WTC11 (cell line): ENCODE measurements at regions not wholly inside any gene's neighbourhood (a gene's known extent, or its start where the extent isn't known, plus 50 kb on each side); places are given as distances from the start of the nearest gene placed in this dataset.

Source experiments
- ATAC-seq: fragments of 200-7000 bp; cut with Tn5 transposase; 2 replicates; pipeline ENCODE4 v1.10.0; 2021; ENCODE audit warnings: mild to moderate bottlenecking, moderate library complexity
- CTCF ChIA-PET: fragments of 300-600 bp; sonication (Branson Sonifier 250); formaldehyde crosslinking; loops from one replicate; lab custom pipeline; 2021; ENCODE audit warnings: antibody characterized with exemption; lab: Charles Lee
- POLR2A ChIA-PET: fragments of 350-600 bp; sonication (Branson Sonifier 250); formaldehyde crosslinking; loops from one replicate; lab custom pipeline; 2021; ENCODE audit warnings: antibody characterized with exemption; lab: Charles Lee
- DNase-seq: peaks from one replicate; pipeline ENCODE4 v3.0.0; 2021; ENCODE audit warnings: low spot score
- H3K27ac Mint-ChIP-seq: 2 replicates; pipeline ENCODE4 v1.8.0; 2021; ENCODE audit warnings: mixed read lengths
- H3K27me3 Mint-ChIP-seq: 2 replicates; pipeline ENCODE4 v1.8.0; 2021; ENCODE audit warnings: low read depth, mild to moderate bottlenecking, moderate library complexity, mixed read lengths
- H3K36me3 Mint-ChIP-seq: 2 replicates; pipeline ENCODE4 v1.8.0; 2021; ENCODE audit warnings: mixed read lengths
- H3K4me1 Mint-ChIP-seq: 2 replicates; pipeline ENCODE4 v1.8.0; 2022; ENCODE audit warnings: mixed read lengths
- H3K4me3 Mint-ChIP-seq: 2 replicates; pipeline ENCODE4 v1.8.0; 2021; ENCODE audit warnings: mild to moderate bottlenecking, moderate library complexity, mixed read lengths
- H3K9me3 Mint-ChIP-seq: 2 replicates; pipeline ENCODE4 v1.8.0; 2021; ENCODE audit warnings: mixed read lengths
- FOXK1 ChIP-seq: sonication (generic); formaldehyde crosslinking; IDR thresholded peaks from 2 replicates; pipeline ENCODE4 v1.8.0; 2022; ENCODE audit warnings: mild to moderate bottlenecking, moderate library complexity, missing genetic modification reagents
- GRHL2 ChIP-seq: fragments of 250-450 bp; sonication (Bioruptor Pico); IDR thresholded peaks from 2 replicates; pipeline ENCODE4 v1.8.0; 2022; ENCODE audit warnings: mild to moderate bottlenecking, moderate library complexity; ENCODE audit not compliant: insufficient replicate concordance, severe bottlenecking
- JAZF1 ChIP-seq: fragments of 250-450 bp; sonication (Bioruptor Pico); IDR thresholded peaks from 2 replicates; pipeline ENCODE4 v1.9.0; 2021; ENCODE audit warnings: moderate library complexity, mild to moderate bottlenecking, inconsistent platforms
- KAT7 ChIP-seq: sonication (generic); formaldehyde crosslinking; IDR thresholded peaks from 2 replicates; pipeline ENCODE4 v1.8.1; 2023; ENCODE audit warnings: missing genetic modification reagents, mild to moderate bottlenecking, borderline replicate concordance
- MAX ChIP-seq: sonication (generic); formaldehyde crosslinking; IDR thresholded peaks from 2 replicates; pipeline ENCODE4 v1.8.0; 2022; ENCODE audit warnings: mild to moderate bottlenecking, missing genetic modification reagents
- NR1H2 ChIP-seq: sonication (generic); formaldehyde crosslinking; IDR thresholded peaks from 2 replicates; pipeline ENCODE4 v1.9.0; 2021; ENCODE audit warnings: mild to moderate bottlenecking, moderate library complexity, missing genetic modification reagents
- RELA ChIP-seq: sonication (generic); formaldehyde crosslinking; IDR thresholded peaks from 2 replicates; pipeline ENCODE4 v1.8.1; 2022; ENCODE audit warnings: missing genetic modification reagents, mild to moderate bottlenecking, borderline replicate concordance
- SMAD3 ChIP-seq: sonication (generic); formaldehyde crosslinking; IDR thresholded peaks from 2 replicates; pipeline ENCODE4 v1.8.0; 2022; ENCODE audit warnings: missing genetic modification reagents, mild to moderate bottlenecking, borderline replicate concordance
- SMAD4 ChIP-seq: sonication (generic); formaldehyde crosslinking; IDR thresholded peaks from 2 replicates; pipeline ENCODE4 v1.8.0; 2022; ENCODE audit warnings: mild to moderate bottlenecking, missing genetic modification reagents
- ZBTB43 ChIP-seq: sonication (generic); formaldehyde crosslinking; IDR thresholded peaks from 2 replicates; pipeline ENCODE4 v1.8.1; 2023; ENCODE audit warnings: mild to moderate bottlenecking, missing genetic modification reagents
- ZNF138 ChIP-seq: sonication (generic); formaldehyde crosslinking; conservative IDR thresholded peaks from 2 replicates; pipeline ENCODE4 v1.8.1; 2022; ENCODE audit warnings: mild to moderate bottlenecking, moderate library complexity, missing genetic modification reagents
- ZNF232 ChIP-seq: sonication (generic); formaldehyde crosslinking; IDR thresholded peaks from 2 replicates; pipeline ENCODE4 v1.8.0; 2022; ENCODE audit warnings: mild to moderate bottlenecking, missing genetic modification reagents
- ZNF263 ChIP-seq: sonication (generic); formaldehyde crosslinking; IDR thresholded peaks from 2 replicates; pipeline ENCODE4 v1.8.1; 2022; ENCODE audit warnings: low read depth, mild to moderate bottlenecking, moderate library complexity, missing genetic modification reagents
- ZNF317 ChIP-seq: sonication (generic); formaldehyde crosslinking; IDR thresholded peaks from 2 replicates; pipeline ENCODE4 v1.8.1; 2023; ENCODE audit warnings: low read depth, mild to moderate bottlenecking, moderate library complexity, missing genetic modification reagents, borderline replicate concordance
- ZNF671 ChIP-seq: fragments of 250-450 bp; sonication (Bioruptor Pico); IDR thresholded peaks from 2 replicates; pipeline ENCODE4 v1.8.0; 2021; ENCODE audit warnings: mild to moderate bottlenecking
- TF ChIP-seq, protein P1 (sequence below): sonication (generic); formaldehyde crosslinking; IDR thresholded peaks from 2 replicates; pipeline ENCODE4 v1.8.0; 2023; ENCODE audit warnings: missing genetic modification reagents, mild to moderate bottlenecking, borderline replicate concordance
- TF ChIP-seq, protein P2 (sequence below): fragments of 250-450 bp; sonication (Bioruptor Pico); IDR thresholded peaks from 2 replicates; pipeline ENCODE4 v1.9.0; 2021; ENCODE audit warnings: mild to moderate bottlenecking, borderline replicate concordance
- TF ChIP-seq, protein P3 (sequence below): fragments of 250-450 bp; sonication (Bioruptor Pico); IDR thresholded peaks from 2 replicates; pipeline ENCODE4 v1.9.0; 2021; ENCODE audit warnings: moderate library complexity, mild to moderate bottlenecking, inconsistent platforms, borderline replicate concordance
- TF ChIP-seq, protein P4 (sequence below): sonication (generic); formaldehyde crosslinking; IDR thresholded peaks from 2 replicates; pipeline ENCODE4 v1.8.1; 2023; ENCODE audit warnings: mild to moderate bottlenecking, missing genetic modification reagents, moderate library complexity
- TF ChIP-seq, protein P5 (sequence below): fragments of 250-450 bp; sonication (Bioruptor Pico); IDR thresholded peaks from 2 replicates; pipeline ENCODE4 v2.1.2; 2022; ENCODE audit warnings: mild to moderate bottlenecking, moderate library complexity

DNA sequence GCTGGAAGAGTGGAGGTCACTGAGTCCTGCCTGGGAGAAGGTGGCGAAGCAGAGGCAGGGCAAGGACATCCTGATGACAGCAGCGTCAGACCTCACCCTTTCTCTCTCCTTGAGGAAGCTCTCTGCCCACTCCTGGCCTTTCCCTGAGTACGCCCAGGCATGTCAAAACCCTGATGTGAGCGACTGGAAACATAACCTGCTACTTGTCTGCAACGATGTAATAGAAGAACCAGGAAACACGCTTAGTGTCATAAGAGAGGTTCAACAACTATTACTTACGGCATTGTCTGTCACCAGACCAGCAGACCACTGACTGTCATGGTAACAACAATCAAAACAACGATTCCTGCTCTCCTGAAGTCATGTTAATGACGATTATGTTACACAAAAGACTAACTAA is 152.4 kb downstream of the ACTL7B start (continued):
- TF ChIP-seq, protein P1, sequence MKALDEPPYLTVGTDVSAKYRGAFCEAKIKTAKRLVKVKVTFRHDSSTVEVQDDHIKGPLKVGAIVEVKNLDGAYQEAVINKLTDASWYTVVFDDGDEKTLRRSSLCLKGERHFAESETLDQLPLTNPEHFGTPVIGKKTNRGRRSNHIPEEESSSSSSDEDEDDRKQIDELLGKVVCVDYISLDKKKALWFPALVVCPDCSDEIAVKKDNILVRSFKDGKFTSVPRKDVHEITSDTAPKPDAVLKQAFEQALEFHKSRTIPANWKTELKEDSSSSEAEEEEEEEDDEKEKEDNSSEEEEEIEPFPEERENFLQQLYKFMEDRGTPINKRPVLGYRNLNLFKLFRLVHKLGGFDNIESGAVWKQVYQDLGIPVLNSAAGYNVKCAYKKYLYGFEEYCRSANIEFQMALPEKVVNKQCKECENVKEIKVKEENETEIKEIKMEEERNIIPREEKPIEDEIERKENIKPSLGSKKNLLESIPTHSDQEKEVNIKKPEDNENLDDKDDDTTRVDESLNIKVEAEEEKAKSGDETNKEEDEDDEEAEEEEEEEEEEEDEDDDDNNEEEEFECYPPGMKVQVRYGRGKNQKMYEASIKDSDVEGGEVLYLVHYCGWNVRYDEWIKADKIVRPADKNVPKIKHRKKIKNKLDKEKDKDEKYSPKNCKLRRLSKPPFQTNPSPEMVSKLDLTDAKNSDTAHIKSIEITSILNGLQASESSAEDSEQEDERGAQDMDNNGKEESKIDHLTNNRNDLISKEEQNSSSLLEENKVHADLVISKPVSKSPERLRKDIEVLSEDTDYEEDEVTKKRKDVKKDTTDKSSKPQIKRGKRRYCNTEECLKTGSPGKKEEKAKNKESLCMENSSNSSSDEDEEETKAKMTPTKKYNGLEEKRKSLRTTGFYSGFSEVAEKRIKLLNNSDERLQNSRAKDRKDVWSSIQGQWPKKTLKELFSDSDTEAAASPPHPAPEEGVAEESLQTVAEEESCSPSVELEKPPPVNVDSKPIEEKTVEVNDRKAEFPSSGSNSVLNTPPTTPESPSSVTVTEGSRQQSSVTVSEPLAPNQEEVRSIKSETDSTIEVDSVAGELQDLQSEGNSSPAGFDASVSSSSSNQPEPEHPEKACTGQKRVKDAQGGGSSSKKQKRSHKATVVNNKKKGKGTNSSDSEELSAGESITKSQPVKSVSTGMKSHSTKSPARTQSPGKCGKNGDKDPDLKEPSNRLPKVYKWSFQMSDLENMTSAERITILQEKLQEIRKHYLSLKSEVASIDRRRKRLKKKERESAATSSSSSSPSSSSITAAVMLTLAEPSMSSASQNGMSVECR: no peak
- TF ChIP-seq FOXK1 (CRISPR knock-in tag): no peak
- no peak for TF ChIP-seq NR1H2 (CRISPR knock-in tag)
- TF ChIP-seq ZNF317 (CRISPR knock-in tag): no peak

GRCh38 chr9:108702681-108703080 is 153.1 kb downstream of the ACTL7B start:
- no peaks in the 10 kb centered on the region; the same call in 1 of the 2 replicates for H3K27me3 Mint-ChIP-seq

GRCh38 chr9:108698801-108699200 is 157.0 kb downstream of the ACTL7B start:
- no peak for TF ChIP-seq ZNF138 (CRISPR knock-in tag)
- no peak for TF ChIP-seq SMAD3
- TF ChIP-seq, protein P2, sequence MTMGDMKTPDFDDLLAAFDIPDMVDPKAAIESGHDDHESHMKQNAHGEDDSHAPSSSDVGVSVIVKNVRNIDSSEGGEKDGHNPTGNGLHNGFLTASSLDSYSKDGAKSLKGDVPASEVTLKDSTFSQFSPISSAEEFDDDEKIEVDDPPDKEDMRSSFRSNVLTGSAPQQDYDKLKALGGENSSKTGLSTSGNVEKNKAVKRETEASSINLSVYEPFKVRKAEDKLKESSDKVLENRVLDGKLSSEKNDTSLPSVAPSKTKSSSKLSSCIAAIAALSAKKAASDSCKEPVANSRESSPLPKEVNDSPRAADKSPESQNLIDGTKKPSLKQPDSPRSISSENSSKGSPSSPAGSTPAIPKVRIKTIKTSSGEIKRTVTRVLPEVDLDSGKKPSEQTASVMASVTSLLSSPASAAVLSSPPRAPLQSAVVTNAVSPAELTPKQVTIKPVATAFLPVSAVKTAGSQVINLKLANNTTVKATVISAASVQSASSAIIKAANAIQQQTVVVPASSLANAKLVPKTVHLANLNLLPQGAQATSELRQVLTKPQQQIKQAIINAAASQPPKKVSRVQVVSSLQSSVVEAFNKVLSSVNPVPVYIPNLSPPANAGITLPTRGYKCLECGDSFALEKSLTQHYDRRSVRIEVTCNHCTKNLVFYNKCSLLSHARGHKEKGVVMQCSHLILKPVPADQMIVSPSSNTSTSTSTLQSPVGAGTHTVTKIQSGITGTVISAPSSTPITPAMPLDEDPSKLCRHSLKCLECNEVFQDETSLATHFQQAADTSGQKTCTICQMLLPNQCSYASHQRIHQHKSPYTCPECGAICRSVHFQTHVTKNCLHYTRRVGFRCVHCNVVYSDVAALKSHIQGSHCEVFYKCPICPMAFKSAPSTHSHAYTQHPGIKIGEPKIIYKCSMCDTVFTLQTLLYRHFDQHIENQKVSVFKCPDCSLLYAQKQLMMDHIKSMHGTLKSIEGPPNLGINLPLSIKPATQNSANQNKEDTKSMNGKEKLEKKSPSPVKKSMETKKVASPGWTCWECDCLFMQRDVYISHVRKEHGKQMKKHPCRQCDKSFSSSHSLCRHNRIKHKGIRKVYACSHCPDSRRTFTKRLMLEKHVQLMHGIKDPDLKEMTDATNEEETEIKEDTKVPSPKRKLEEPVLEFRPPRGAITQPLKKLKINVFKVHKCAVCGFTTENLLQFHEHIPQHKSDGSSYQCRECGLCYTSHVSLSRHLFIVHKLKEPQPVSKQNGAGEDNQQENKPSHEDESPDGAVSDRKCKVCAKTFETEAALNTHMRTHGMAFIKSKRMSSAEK (CRISPR knock-in tag): no peak
- no peak for TF ChIP-seq RELA
- no peak for TF ChIP-seq ZNF317 (CRISPR knock-in tag)
- no peak for TF ChIP-seq GRHL2 (CRISPR knock-in tag)
- no peak for TF ChIP-seq KAT7 (CRISPR knock-in tag)
- TF ChIP-seq FOXK1 (CRISPR knock-in tag): no peak
- no peak for TF ChIP-seq ZBTB43 (CRISPR knock-in tag)
- TF ChIP-seq ZNF671 (CRISPR knock-in tag): no peak
- no peak for TF ChIP-seq ZNF232 (CRISPR knock-in tag)
- TF ChIP-seq, protein P3, sequence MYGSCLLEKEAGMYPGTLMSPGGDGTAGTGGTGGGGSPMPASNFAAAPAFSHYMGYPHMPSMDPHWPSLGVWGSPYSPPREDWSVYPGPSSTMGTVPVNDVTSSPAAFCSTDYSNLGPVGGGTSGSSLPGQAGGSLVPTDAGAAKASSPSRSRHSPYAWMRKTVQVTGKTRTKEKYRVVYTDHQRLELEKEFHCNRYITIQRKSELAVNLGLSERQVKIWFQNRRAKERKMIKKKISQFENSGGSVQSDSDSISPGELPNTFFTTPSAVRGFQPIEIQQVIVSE: no peak
- TF ChIP-seq, protein P4, sequence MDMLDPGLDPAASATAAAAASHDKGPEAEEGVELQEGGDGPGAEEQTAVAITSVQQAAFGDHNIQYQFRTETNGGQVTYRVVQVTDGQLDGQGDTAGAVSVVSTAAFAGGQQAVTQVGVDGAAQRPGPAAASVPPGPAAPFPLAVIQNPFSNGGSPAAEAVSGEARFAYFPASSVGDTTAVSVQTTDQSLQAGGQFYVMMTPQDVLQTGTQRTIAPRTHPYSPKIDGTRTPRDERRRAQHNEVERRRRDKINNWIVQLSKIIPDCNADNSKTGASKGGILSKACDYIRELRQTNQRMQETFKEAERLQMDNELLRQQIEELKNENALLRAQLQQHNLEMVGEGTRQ (CRISPR knock-in tag): no peak
- TF ChIP-seq SMAD4 (CRISPR knock-in tag): no peak
- TF ChIP-seq ZNF263 (CRISPR knock-in tag): no peak
- DNase-seq (no peak), ATAC-seq (no peak)
- Mint-ChIP-seq H3K27me3 (no peaks in the 10 kb centered on the region), H3K4me1 (peaks cover 4% of the 10 kb centered on the region; the same call in 1 of the 2 replicates), H3K36me3 (no peaks in the 10 kb centered on the region), H3K4me3 (no peak overlapping the region), H3K9me3 (peaks cover 4% of the 10 kb centered on the region; the same call in 1 of the 2 replicates), H3K27ac (no peak overlapping the region)
- ChIA-PET POLR2A (no interaction called here), CTCF (no interaction called here)

More at GRCh38 chr9:108702681-108703080, 153.1 kb downstream of the ACTL7B start:
- no peak overlapping the region for H3K27ac Mint-ChIP-seq
- H3K36me3 Mint-ChIP-seq: no peaks in the 10 kb centered on the region
- peaks cover 10% of the 10 kb centered on the region for H3K9me3 Mint-ChIP-seq
- CTCF ChIA-PET: no interaction called here
- DNase-seq: no peak
- no peak for ATAC-seq
- peaks cover 19% of the 10 kb centered on the region for H3K4me1 Mint-ChIP-seq
- POLR2A ChIA-PET: no interaction called here
- H3K4me3 Mint-ChIP-seq: no peak overlapping the region
- no peak for TF ChIP-seq JAZF1 (CRISPR knock-in tag)
- TF ChIP-seq, protein P5, sequence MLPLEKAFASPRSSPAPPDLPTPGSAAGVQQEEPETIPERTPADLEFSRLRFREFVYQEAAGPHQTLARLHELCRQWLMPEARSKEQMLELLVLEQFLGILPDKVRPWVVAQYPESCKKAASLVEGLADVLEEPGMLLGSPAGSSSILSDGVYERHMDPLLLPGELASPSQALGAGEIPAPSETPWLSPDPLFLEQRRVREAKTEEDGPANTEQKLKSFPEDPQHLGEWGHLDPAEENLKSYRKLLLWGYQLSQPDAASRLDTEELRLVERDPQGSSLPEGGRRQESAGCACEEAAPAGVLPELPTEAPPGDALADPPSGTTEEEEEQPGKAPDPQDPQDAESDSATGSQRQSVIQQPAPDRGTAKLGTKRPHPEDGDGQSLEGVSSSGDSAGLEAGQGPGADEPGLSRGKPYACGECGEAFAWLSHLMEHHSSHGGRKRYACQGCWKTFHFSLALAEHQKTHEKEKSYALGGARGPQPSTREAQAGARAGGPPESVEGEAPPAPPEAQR: no peak
- TF ChIP-seq MAX: no peak
- no peak for TF ChIP-seq ZNF317 (CRISPR knock-in tag)
